ENCODE measurements at regions not wholly inside any gene's neighbourhood (a gene's known extent, or its start where the extent isn't known, plus 50 kb on each side); places are given as distances from the start of the nearest gene placed in this dataset.

- TF ChIP-seq CTCF (IDR thresholded peaks at IDR 0.05), result no peak
- no peak for TF ChIP-seq POLR2AphosphoS5 (IDR thresholded peaks at IDR 0.05; ENCODE audit: low read depth, low read length)
- TF ChIP-seq TCF7L2 (IDR thresholded peaks at IDR 0.05; ENCODE audit: low read depth, low read length), result no peak
Measured at GRCh38 chr15:81784751-81785150, 261.1 kb downstream of the MEX3B start.
